ENCODE measurements at regions not wholly inside any gene's neighbourhood (a gene's known extent, or its start where the extent isn't known, plus 50 kb on each side); places are given as distances from the start of the nearest gene placed in this dataset.

GRCh38 chr18:56326336-56327072, 311.9 kb downstream of the TXNL1 start:
- no peaks in the 10 kb centered on the region for H3K27me3 Mint-ChIP-seq
- ATAC-seq (no peak), DNase-seq (no peak)
- no peaks in the 10 kb centered on the region for H3K4me1 Mint-ChIP-seq
- H3K36me3 Mint-ChIP-seq = no peaks in the 10 kb centered on the region
- no peak overlapping the region for H3K4me3 Mint-ChIP-seq
- CTCF ChIA-PET = no interaction called here
- H3K9me3 Mint-ChIP-seq (ENCODE audit: low read depth) = no peaks in the 10 kb centered on the region
- no peak overlapping the region for H3K27ac Mint-ChIP-seq

- CTCF ChIA-PET = no interaction called here
- Mint-ChIP-seq H3K36me3 (no peaks in the 10 kb centered on the region), H3K9me3 (ENCODE audit: low read depth) (no peaks in the 10 kb centered on the region), H3K4me3 (no peak overlapping the region), H3K27me3 (no peaks in the 10 kb centered on the region), H3K27ac (no peak overlapping the region), H3K4me1 (no peaks in the 10 kb centered on the region)
- ATAC-seq (no peak), DNase-seq (no peak)
Observed at GRCh38 chr18:56323673-56324072, 314.7 kb downstream of the TXNL1 start.

DNA sequence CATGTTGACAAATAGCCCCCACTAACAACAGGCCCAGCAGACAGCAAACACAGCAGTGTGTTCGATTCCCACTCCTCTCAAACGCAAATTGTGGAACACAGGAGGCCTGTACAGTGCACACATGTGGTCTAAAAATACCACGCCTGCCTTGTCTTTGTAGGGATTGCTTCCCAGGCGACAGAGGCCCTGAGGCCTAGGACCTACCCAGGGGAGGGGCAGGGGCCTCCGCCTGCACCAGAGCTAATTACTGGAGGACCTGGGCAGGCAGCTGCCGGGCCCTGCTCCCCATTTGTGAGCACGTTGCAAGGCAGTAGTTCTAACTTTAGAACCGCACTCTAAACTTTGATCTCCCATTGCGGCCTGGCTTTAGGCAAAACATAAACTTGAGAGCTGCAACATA, 316.0 kb downstream of the TXNL1 start:
- no peaks in the 10 kb centered on the region for H3K36me3 Mint-ChIP-seq
- no peaks in the 10 kb centered on the region for H3K4me1 Mint-ChIP-seq
- no peak overlapping the region for H3K27ac Mint-ChIP-seq
- no peak overlapping the region for H3K4me3 Mint-ChIP-seq
- no peak for DNase-seq
- ATAC-seq = no peak
- CTCF ChIA-PET = no interaction called here
- no peaks in the 10 kb centered on the region for H3K9me3 Mint-ChIP-seq (ENCODE audit: low read depth)
- H3K27me3 Mint-ChIP-seq = no peaks in the 10 kb centered on the region

- Mint-ChIP-seq H3K27ac (no peak overlapping the region), H3K4me1 (no peaks in the 10 kb centered on the region), H3K36me3 (no peaks in the 10 kb centered on the region), H3K9me3 (ENCODE audit: low read depth) (no peaks in the 10 kb centered on the region), H3K4me3 (no peak overlapping the region), H3K27me3 (no peaks in the 10 kb centered on the region)
- DNase-seq = no peak
- no peak for ATAC-seq
- CTCF ChIA-PET = no interaction called here
Observed at GRCh38 chr18:56321470-56321869, 316.9 kb downstream of the TXNL1 start.

DNA sequence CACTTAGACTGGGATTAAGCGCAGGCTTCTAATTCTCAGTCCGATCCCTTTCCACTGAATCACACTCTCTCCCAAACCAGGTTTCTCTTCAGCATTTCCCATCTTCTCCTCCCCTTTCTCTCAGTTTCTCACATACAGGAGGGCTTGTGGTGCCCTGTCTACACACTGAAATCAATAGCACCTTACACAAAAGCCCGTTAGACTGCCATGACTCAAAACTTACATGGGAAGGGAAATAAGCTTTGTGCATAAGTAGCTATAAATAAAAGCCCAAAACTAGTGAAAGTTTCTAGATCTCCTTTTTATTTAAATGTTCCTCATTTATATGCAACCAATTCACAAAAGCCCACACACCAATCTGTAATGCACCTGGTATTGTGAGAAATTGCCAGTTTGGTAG, 318.4 kb downstream of the TXNL1 start:
- no peak overlapping the region for H3K27ac Mint-ChIP-seq
- no peak for DNase-seq
- H3K27me3 Mint-ChIP-seq = no peaks in the 10 kb centered on the region
- CTCF ChIA-PET = no interaction called here
- H3K4me1 Mint-ChIP-seq = no peaks in the 10 kb centered on the region
- no peaks in the 10 kb centered on the region for H3K36me3 Mint-ChIP-seq
- no peaks in the 10 kb centered on the region for H3K9me3 Mint-ChIP-seq (ENCODE audit: low read depth)
- no peak overlapping the region for H3K4me3 Mint-ChIP-seq
- ATAC-seq = no peak

- DNase-seq = no peak
- Mint-ChIP-seq H3K27me3 (no peaks in the 10 kb centered on the region), H3K36me3 (no peaks in the 10 kb centered on the region), H3K9me3 (ENCODE audit: low read depth) (no peaks in the 10 kb centered on the region), H3K4me3 (no peak overlapping the region), H3K4me1 (no peaks in the 10 kb centered on the region), H3K27ac (no peak overlapping the region)
- ATAC-seq = no peak
- CTCF ChIA-PET = no interaction called here
Observed at GRCh38 chr18:56316727-56317126, 321.7 kb downstream of the TXNL1 start.

- H3K9me3 Mint-ChIP-seq (ENCODE audit: low read depth) = no peaks in the 10 kb centered on the region
- H3K4me3 Mint-ChIP-seq = no peak overlapping the region
- H3K27ac Mint-ChIP-seq = no peak overlapping the region
- DNase-seq = no peak
- no peaks in the 10 kb centered on the region for H3K4me1 Mint-ChIP-seq
- H3K36me3 Mint-ChIP-seq = no peaks in the 10 kb centered on the region
- CTCF ChIA-PET = no interaction called here
- ATAC-seq = no peak
- no peaks in the 10 kb centered on the region for H3K27me3 Mint-ChIP-seq
Observed at GRCh38 chr18:56315363-56315762, 323.0 kb downstream of the TXNL1 start.

GRCh38 chr18:56314396-56314795, 324.0 kb downstream of the TXNL1 start:
- CTCF ChIA-PET = no interaction called here
- ATAC-seq = no peak
- no peaks in the 10 kb centered on the region for H3K36me3 Mint-ChIP-seq

GRCh38 chr18:56312551-56313335, 325.6 kb downstream of the TXNL1 start:
- H3K27me3 Mint-ChIP-seq = no peaks in the 10 kb centered on the region
- H3K27ac Mint-ChIP-seq = no peak overlapping the region
- no peak for ATAC-seq
- CTCF ChIA-PET = no interaction called here
- H3K36me3 Mint-ChIP-seq = no peaks in the 10 kb centered on the region
- no peaks in the 10 kb centered on the region for H3K9me3 Mint-ChIP-seq (ENCODE audit: low read depth)
- H3K4me1 Mint-ChIP-seq = no peaks in the 10 kb centered on the region
- no peak for DNase-seq
- no peak overlapping the region for H3K4me3 Mint-ChIP-seq

More at GRCh38 chr18:56314396-56314795, 324.0 kb downstream of the TXNL1 start:
- H3K27ac Mint-ChIP-seq = no peak overlapping the region
- no peak for DNase-seq
- H3K27me3 Mint-ChIP-seq = no peaks in the 10 kb centered on the region
- no peak overlapping the region for H3K4me3 Mint-ChIP-seq
- H3K9me3 Mint-ChIP-seq (ENCODE audit: low read depth) = no peaks in the 10 kb centered on the region
- no peaks in the 10 kb centered on the region for H3K4me1 Mint-ChIP-seq

DNA sequence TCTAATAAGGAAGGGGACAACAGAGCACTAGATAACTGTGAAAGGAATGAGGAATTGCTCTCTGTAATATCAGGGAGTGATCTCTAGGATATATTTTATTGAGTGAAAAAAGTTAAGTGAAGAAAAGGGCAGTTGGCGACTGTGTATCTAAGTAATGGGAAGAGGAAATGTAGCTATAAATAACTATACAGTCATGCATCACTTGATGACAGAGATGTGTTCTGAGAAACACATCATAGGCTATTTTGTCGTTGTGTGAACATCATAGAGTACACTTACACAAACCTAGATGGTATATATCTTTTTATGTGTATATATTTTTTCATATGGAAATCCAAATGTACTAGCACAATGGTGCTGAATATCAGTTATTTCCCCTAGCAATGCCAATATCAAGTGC, 329.3 kb downstream of the TXNL1 start:
- no peak overlapping the region for H3K27ac Mint-ChIP-seq
- no peaks in the 10 kb centered on the region for H3K36me3 Mint-ChIP-seq
- CTCF ChIA-PET = no interaction called here
- H3K4me3 Mint-ChIP-seq = no peak overlapping the region
- H3K4me1 Mint-ChIP-seq = no peaks in the 10 kb centered on the region
- no peak for ATAC-seq
- H3K9me3 Mint-ChIP-seq (ENCODE audit: low read depth) = no peaks in the 10 kb centered on the region
- DNase-seq = no peak
- no peaks in the 10 kb centered on the region for H3K27me3 Mint-ChIP-seq

DNA sequence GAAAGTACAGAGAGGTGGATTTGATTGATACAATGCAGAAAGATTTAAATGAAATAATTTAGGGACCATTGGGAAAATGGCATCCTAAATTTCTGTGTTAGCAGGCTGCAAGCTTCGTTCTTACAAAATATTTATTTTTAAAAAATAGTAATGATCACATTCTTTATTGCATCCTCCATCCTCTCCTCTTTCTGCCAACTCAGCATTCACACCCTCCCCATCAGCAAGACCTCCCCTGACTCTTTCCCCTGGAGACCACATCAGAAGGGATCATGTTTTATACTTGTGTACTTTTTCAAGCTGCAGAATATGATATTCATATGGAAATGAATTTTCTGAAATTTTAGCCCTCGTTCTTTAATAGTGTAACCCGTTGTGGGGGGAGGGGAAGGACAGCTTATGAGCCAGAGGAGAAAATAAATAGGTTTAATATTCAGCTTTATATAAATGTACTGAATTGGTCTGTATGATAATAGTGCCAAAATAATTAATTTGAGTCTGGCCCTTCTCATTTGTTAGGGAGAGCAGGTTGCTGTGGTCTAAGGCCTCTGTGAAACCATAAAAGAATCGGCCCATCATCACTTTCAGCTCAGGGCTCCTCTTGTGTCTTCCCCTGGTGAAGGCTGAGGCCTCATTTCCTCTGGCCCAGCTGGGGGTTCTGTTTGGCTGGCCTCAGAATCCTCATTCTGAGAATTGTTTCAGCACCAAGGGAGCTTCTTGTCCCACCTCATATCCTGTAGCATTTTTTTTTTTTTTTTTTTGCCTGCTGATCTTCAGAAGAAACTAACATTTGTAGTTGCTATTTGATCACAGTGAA, 330.8 kb downstream of the TXNL1 start:
- Mint-ChIP-seq H3K27ac (no peak overlapping the region), H3K4me3 (no peak overlapping the region), H3K4me1 (no peaks in the 10 kb centered on the region), H3K9me3 (ENCODE audit: low read depth) (no peaks in the 10 kb centered on the region), H3K27me3 (no peaks in the 10 kb centered on the region), H3K36me3 (no peaks in the 10 kb centered on the region)
- no peak for ATAC-seq
- CTCF ChIA-PET = interaction anchor here (0.7 to 1.1 kb wide), 3 partner anchors 9 to 60 kb away, joined by 3 to 5 read pairs (median 3); no protein-coding TSS in a partner anchor
- DNase-seq = no peak

DNA sequence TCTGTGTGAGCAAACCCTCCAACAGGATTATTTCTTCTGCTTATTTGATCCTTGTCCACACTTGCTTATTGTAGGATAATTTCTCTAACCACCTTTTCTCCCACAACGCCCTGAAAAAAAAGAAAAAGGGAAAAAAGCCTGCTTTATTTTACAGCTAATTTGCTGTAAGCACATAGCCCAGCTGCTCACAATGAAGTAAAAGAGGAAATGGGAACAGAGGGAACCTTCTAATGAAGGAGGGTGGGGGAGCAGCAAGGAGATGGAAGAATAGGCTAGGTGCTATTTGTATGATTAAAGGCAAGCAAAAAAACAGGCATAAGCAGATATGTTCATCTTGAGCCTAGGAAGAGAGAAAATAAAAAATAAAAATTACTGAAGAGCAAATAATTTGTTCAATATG, 331.6 kb downstream of the TXNL1 start:
- Mint-ChIP-seq H3K27ac (no peak overlapping the region), H3K4me3 (no peak overlapping the region), H3K4me1 (no peaks in the 10 kb centered on the region), H3K9me3 (ENCODE audit: low read depth) (no peaks in the 10 kb centered on the region), H3K27me3 (no peaks in the 10 kb centered on the region), H3K36me3 (no peaks in the 10 kb centered on the region)
- ATAC-seq (no peak), DNase-seq (no peak)
- CTCF ChIA-PET = no interaction called here

DNA sequence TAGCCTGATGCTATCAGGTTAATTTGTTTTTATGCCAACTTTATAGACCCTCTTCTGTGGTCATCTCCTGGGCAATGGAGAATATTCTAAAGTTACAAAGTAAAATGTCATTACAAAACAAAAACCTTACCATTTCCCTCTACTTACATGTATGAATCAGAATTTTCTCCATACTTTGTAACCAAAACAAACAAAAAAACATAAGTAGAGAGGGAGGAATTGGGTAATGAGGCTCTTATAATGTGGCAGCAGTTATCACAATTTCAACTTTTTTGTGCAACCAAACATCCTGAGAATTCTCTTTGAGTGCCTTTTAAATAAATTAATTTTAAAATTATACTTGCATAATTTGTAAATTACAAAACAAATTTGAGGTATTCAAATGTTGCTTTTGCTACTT, 332.8 kb downstream of the TXNL1 start:
- Mint-ChIP-seq H3K4me1 (no peaks in the 10 kb centered on the region), H3K4me3 (no peak overlapping the region), H3K36me3 (no peaks in the 10 kb centered on the region), H3K27ac (no peak overlapping the region), H3K9me3 (ENCODE audit: low read depth) (no peaks in the 10 kb centered on the region), H3K27me3 (no peaks in the 10 kb centered on the region)
- CTCF ChIA-PET = no interaction called here
- DNase-seq (no peak), ATAC-seq (no peak)

- Mint-ChIP-seq H3K4me1 (no peaks in the 10 kb centered on the region), H3K36me3 (no peaks in the 10 kb centered on the region), H3K4me3 (no peak overlapping the region), H3K9me3 (ENCODE audit: low read depth) (no peaks in the 10 kb centered on the region), H3K27me3 (no peaks in the 10 kb centered on the region), H3K27ac (no peak overlapping the region)
- no peak for DNase-seq
- no peak for ATAC-seq
- CTCF ChIA-PET = no interaction called here
Observed at GRCh38 chr18:56302156-56302555, 336.2 kb downstream of the TXNL1 start.
